AG20443 (cell line): ENCODE measurements at regions not wholly inside any gene's neighbourhood (a gene's known extent, or its start where the extent isn't known, plus 50 kb on each side); places are given as distances from the start of the nearest gene placed in this dataset.

Experiments
- DNase-seq: peaks from one replicate; pipeline ENCODE4 v3.0.0; 2012; ENCODE audit warnings: low spot score, mixed read lengths

- no peak for DNase-seq
Measured at GRCh38 chr20:43241057-43241702, 51.5 kb upstream of the PTPRT start.
